Endodermal cell (in vitro differentiated cells): ENCODE measurements at regions not wholly inside any gene's neighbourhood (a gene's known extent, or its start where the extent isn't known, plus 50 kb on each side); places are given as distances from the start of the nearest gene placed in this dataset.

Experiments
- DNase-seq: peaks from one replicate; pipeline ENCODE4 v3.0.0-alpha.2; 2017
- H3K27ac ChIP-seq: 2 replicates; pipeline ENCODE4 v1.5.1; 2013; ENCODE audit warnings: mild to moderate bottlenecking, low read depth, low read length, moderate library complexity
- H3K27me3 ChIP-seq: 2 replicates; pipeline ENCODE4 v1.6.1; 2013; ENCODE audit warnings: mild to moderate bottlenecking, low read length, moderate library complexity; ENCODE audit not compliant: insufficient read depth, control insufficient read depth, poor library complexity, severe bottlenecking
- H3K36me3 ChIP-seq: 2 replicates; pipeline ENCODE4 v1.7.0; 2013; ENCODE audit warnings: mild to moderate bottlenecking, low read length, moderate library complexity; ENCODE audit not compliant: control insufficient read depth, insufficient read depth
- H3K4me1 ChIP-seq: one replicate; pipeline ENCODE4 v1.7.0; 2013; ENCODE audit warnings: low read length; ENCODE audit not compliant: control insufficient read depth, insufficient read depth
- H3K4me3 ChIP-seq: 2 replicates; pipeline ENCODE4 v1.5.1; 2013; ENCODE audit warnings: mild to moderate bottlenecking, low read length, moderate library complexity
- H3K9ac ChIP-seq: 2 replicates; pipeline ENCODE4 v1.6.1; 2013; ENCODE audit warnings: mild to moderate bottlenecking, low read length, moderate library complexity; ENCODE audit not compliant: poor library complexity, severe bottlenecking; ENCODE audit errors: extremely low read depth
- H3K9me3 ChIP-seq: 2 replicates; pipeline ENCODE4 v1.6.1; 2013; ENCODE audit warnings: mild to moderate bottlenecking, low read length, moderate library complexity; ENCODE audit not compliant: control insufficient read depth
- H3K27ac Mint-ChIP-seq: 2 replicates; pipeline ENCODE4 v1.8.0; 2020; ENCODE audit warnings: mixed read lengths
- H3K27me3 Mint-ChIP-seq: 2 replicates; pipeline ENCODE4 v1.8.0; 2021; ENCODE audit warnings: mild to moderate bottlenecking, mixed read lengths; ENCODE audit not compliant: insufficient read depth
- H3K36me3 Mint-ChIP-seq: 2 replicates; pipeline ENCODE4 v1.8.0; 2020; ENCODE audit warnings: low read depth, mixed read lengths
- H3K4me1 Mint-ChIP-seq: 2 replicates; pipeline ENCODE4 v1.8.0; 2020; ENCODE audit warnings: mixed read lengths
- H3K4me3 Mint-ChIP-seq: 2 replicates; pipeline ENCODE4 v1.8.0; 2020; ENCODE audit warnings: mild to moderate bottlenecking, moderate library complexity, mixed read lengths
- H3K9me3 Mint-ChIP-seq: 2 replicates; pipeline ENCODE4 v1.8.0; 2020; ENCODE audit warnings: mild to moderate bottlenecking, mixed read lengths
- WGBS, 2 experiments: methylation state at CpG; one replicate each; pipeline versions ENCODE4 v1.1.5 to v1.1.7; 2013; ENCODE audit warnings: missing lambda C conversion rate in 2 of 2, mixed read lengths in 1 of 2; ENCODE audit not compliant: insufficient coverage in 1 of 2, insufficient read length in 1 of 2; 5-methylcytosine and 5-hydroxymethylcytosine counted together
- TF ChIP-seq, protein P1 (sequence below): fragments of 200-600 bp; sonication (generic); conservative IDR thresholded peaks from 2 replicates; pipeline ENCODE4 v1.5.0; 2021; ENCODE audit warnings: antibody characterized with exemption, mild to moderate bottlenecking

DNA sequence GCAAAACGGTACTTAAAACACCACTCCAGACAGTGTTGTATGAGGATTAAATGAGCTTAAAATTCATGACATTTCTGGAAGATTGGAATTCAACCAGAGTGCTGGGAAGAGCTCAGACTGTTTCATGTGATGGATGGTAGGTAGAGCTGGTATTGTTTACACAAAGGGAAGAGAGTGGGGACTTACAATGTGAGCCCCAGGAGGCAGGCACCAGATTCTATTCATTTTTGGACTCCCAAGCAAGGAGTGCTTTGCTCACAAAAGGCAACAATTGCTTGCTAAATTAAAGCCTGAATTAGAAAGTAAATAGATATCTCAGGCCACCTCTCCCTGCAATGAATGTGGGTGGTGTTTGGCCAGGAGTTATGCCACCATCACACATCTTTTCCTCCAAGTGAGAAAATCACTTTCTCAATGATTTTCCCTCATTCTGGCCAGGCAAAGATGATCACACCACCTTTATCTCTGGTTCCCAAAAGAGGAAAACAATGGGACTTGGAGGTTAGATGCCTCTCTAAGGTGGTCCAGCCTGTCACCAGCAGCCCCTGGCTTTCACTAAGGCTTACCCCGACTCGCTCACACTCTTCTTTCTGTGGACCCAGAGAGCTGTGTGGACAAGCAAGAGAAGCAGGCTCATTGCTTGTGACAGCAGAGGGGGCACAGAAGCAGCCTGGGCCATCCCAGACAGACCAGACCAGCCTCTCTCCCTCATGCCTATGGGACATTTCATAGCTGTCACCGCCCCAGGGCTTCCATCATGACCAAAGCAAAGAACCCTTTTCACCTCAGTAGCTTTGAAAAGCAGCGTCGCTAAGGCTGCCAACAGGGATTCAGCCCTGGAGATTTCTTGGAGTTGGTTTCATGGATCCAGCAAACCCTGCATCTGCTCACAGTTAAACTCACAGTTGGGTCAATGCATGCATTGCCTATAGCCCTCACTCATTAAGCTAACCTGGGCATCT, 63.5 kb upstream of the DRD2 start:
- WGBS, 2 experiments = 89% methylated on average over 5 to 6 of the region's 6 CpGs
- H3K9me3 ChIP-seq = no peaks in the 10 kb centered on the region
- peak; percentile 30 for DNase-seq
- no peak overlapping the region for H3K4me3 ChIP-seq
- Mint-ChIP-seq H3K9me3 (no peaks in the 10 kb centered on the region), H3K36me3 (no peaks in the 10 kb centered on the region), H3K4me3 (no peak overlapping the region), H3K27ac (no peak overlapping the region), H3K4me1 (peaks cover 4% of the 10 kb centered on the region), H3K27me3 (peaks cover 11% of the 10 kb centered on the region)
- peak overlapping the region; percentile 79 for H3K27ac ChIP-seq
- TF ChIP-seq, protein P1, sequence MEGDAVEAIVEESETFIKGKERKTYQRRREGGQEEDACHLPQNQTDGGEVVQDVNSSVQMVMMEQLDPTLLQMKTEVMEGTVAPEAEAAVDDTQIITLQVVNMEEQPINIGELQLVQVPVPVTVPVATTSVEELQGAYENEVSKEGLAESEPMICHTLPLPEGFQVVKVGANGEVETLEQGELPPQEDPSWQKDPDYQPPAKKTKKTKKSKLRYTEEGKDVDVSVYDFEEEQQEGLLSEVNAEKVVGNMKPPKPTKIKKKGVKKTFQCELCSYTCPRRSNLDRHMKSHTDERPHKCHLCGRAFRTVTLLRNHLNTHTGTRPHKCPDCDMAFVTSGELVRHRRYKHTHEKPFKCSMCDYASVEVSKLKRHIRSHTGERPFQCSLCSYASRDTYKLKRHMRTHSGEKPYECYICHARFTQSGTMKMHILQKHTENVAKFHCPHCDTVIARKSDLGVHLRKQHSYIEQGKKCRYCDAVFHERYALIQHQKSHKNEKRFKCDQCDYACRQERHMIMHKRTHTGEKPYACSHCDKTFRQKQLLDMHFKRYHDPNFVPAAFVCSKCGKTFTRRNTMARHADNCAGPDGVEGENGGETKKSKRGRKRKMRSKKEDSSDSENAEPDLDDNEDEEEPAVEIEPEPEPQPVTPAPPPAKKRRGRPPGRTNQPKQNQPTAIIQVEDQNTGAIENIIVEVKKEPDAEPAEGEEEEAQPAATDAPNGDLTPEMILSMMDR = no peak
- H3K36me3 ChIP-seq = no peaks in the 10 kb centered on the region
- H3K27me3 ChIP-seq = no peaks in the 10 kb centered on the region
- no peaks in the 10 kb centered on the region for H3K4me1 ChIP-seq
- no peak overlapping the region for H3K9ac ChIP-seq

DNA sequence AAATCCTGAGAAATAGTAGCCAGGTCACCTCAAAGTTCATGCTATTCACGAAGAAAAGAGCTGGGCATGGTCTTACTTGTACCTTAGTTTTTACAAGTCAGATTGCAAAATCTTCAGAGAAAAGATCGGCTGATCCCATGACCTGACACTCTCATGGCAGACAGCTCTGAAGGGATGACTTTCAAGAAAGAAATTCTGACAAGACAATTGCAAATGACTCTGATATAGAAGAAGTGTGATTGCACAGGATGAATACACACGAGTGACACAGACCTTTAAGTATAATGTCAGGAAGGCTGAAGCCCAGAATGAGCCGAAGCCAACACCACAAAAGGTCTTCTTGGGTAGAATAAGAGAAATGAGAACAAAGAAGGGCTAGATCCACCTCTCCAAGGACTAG, 59.4 kb upstream of the DRD2 start:
- peaks cover 23% of the 10 kb centered on the region for H3K27me3 Mint-ChIP-seq
- DNase-seq = no peak
- H3K36me3 Mint-ChIP-seq = no peaks in the 10 kb centered on the region
- Histone ChIP-seq H3K9me3 (no peaks in the 10 kb centered on the region), H3K4me3 (no peak overlapping the region), H3K27me3 (no peaks in the 10 kb centered on the region), H3K9ac (no peak overlapping the region), H3K36me3 (no peaks in the 10 kb centered on the region), H3K4me1 (no peaks in the 10 kb centered on the region), H3K27ac (no peak overlapping the region)
- no peak overlapping the region for H3K4me3 Mint-ChIP-seq
- TF ChIP-seq, protein P1 = no peak
- no peaks in the 10 kb centered on the region for H3K9me3 Mint-ChIP-seq
- H3K27ac Mint-ChIP-seq = no peak overlapping the region
- peaks cover 14% of the 10 kb centered on the region for H3K4me1 Mint-ChIP-seq
- WGBS, 2 experiments = 74 to 85% methylated on average over 4 of the region's 4 CpGs

DNA sequence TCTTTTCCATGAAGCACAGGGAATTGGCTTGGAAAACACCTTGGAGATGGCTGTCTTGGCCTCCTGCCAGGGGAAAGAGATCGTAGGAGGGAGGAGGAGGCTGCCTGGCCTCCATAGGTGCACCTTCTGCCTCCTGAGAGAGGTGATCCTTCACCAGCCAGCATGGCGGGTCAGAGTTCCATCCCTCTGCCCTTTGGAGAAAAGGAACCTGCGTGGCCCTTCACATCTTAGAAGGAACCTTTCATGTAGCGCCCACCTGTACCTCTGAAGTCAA, 58.2 kb upstream of the DRD2 start:
- Histone ChIP-seq H3K27me3 (no peaks in the 10 kb centered on the region), H3K9me3 (no peaks in the 10 kb centered on the region), H3K9ac (no peak overlapping the region), H3K27ac (no peak overlapping the region), H3K4me3 (no peak overlapping the region), H3K36me3 (no peaks in the 10 kb centered on the region), H3K4me1 (no peaks in the 10 kb centered on the region)
- Mint-ChIP-seq H3K4me3 (no peak overlapping the region), H3K27ac (no peak overlapping the region), H3K9me3 (no peaks in the 10 kb centered on the region), H3K4me1 (peaks cover 14% of the 10 kb centered on the region), H3K27me3 (peaks cover 25% of the 10 kb centered on the region), H3K36me3 (no peaks in the 10 kb centered on the region)
- DNase-seq = peak; percentile 35
- TF ChIP-seq, protein P1 = no peak
- whole genome bisulfite sequencing, 2 experiments = 96 to 100% methylated on average over 2 to 4 of the region's 4 CpGs
